ENCODE measurements at regions not wholly inside any gene's neighbourhood (a gene's known extent, or its start where the extent isn't known, plus 50 kb on each side); places are given as distances from the start of the nearest gene placed in this dataset.

DNA sequence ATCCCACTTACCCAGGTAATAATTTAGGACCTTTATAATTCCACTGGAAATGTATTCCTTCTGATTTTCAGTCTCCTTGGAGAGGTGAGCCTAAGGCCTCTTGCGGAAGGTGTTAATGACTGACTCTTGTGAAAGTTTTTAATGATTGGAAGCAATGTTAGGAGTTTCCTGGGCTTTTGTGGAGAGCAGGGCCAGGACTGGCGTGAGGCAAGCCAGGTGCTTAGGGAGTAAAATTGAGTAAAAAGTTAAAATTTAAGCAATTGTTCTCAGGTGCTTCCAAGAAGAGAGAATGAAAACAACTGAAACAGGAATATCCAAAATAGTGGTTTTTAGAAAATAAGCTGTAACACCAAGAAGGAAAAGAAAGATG, 130.6 kb upstream of the TGFBR2 start:
- TF ChIP-seq NFE2L2 (IDR thresholded peaks at IDR 0.05; ENCODE audit: low read depth, low read length), result no peak
- Histone ChIP-seq H4K8ac (ENCODE audit: low read depth in 2 of 2, low read length in 2 of 2) (no peak overlapping the region), H3K9me3 (ENCODE audit: control insufficient read depth, insufficient read depth, low read length) (no peaks in the 10 kb centered on the region; the same call in 1 of the 2 replicates), H4K5ac (ENCODE audit: low read depth, low read length) (no peak overlapping the region), H2AK9ac (replicated peaks; ENCODE audit: low read depth, low read length, poor library complexity) (no peak overlapping the region), H2BK15ac (ENCODE audit: low read depth, low read length) (no peak overlapping the region), H2BK5ac (ENCODE audit: low read depth, low read length, poor library complexity, severe bottlenecking) (no peak overlapping the region), H3K56ac (ENCODE audit: extremely low read depth, insufficient read depth, low read length) (no peak overlapping the region), H2BK120ac (ENCODE audit: low read depth, low read length) (no peak overlapping the region), H3K9ac (ENCODE audit: low read depth, low read length) (no peak overlapping the region), H3K18ac (ENCODE audit: low read depth, low read length) (no peak overlapping the region), H3K9me1 (ENCODE audit: insufficient read depth, low read length) (peaks cover 6% of the 10 kb centered on the region; the same call in 1 of the 2 replicates), H3K27me3 (ENCODE audit: control insufficient read depth, insufficient read depth, low read length) (no peaks in the 10 kb centered on the region), H2AK5ac (ENCODE audit: low read depth, low read length) (no peak overlapping the region), H3K4ac (ENCODE audit: low read depth, low read length) (no peak overlapping the region), H3K27ac (ENCODE audit: insufficient read depth, low read length) (no peak overlapping the region), H3K36me3 (ENCODE audit: control insufficient read depth, insufficient read depth, low read length) (no peaks in the 10 kb centered on the region), H4K20me1 (ENCODE audit: insufficient read depth, low read length) (no peaks in the 10 kb centered on the region), H3K4me3 (ENCODE audit: insufficient read depth, low read depth, low read length) (no peak overlapping the region), H2BK20ac (ENCODE audit: low read depth, low read length) (no peak overlapping the region), H4K91ac (ENCODE audit: insufficient read depth, low read depth, low read length) (no peak overlapping the region), H2AFZ (replicated peaks; ENCODE audit: low read length, poor library complexity) (no peak overlapping the region), H3K14ac (replicated peaks; ENCODE audit: low read depth, low read length) (no peak overlapping the region), H3K79me1 (ENCODE audit: low read depth in 1 of 2, low read length in 2 of 2) (no peaks in the 10 kb centered on the region), H3K4me2 (ENCODE audit: low read depth, low read length) (no peak overlapping the region), H3K4me1 (ENCODE audit: control insufficient read depth, insufficient read depth, low read length) (peaks cover 2% of the 10 kb centered on the region), H3K23ac (ENCODE audit: low read depth, low read length) (no peak overlapping the region)
- DNase-seq, result no peak
- in situ Hi-C loops (cut with MboI; ENCODE audit: low sequenced_read_pairs) (no loop called here), intact Hi-C loops (cut with micrococcal nuclease) (no loop called here), dilution Hi-C loops (cut with HindIII; ENCODE audit: low sequenced_read_pairs, unreplicated experiment) (no loop called here)
- POLR2A ChIA-PET (ENCODE audit: unreplicated experiment), result no interaction called here
- no TSS peak for BruUV-seq (replicated peaks)
- CTCF ChIA-PET, result interaction anchor here (0.6 kb wide), 1 partner anchor 55 kb away, joined by 4 read pairs; no protein-coding TSS in a partner anchor
- 100% methylated on average over 1 of the region's 2 CpGs; no CpG with 5 or more reads in 1 of the 2 experiments for WGBS, 2 experiments (ENCODE audit: extremely low coverage in 2 of 2, insufficient read length in 1 of 2)
- ATAC-seq (ENCODE audit: low read depth), result no peak

All from IMR-90 (cell line).